ENCODE measurements at regions not wholly inside any gene's neighbourhood (a gene's known extent, or its start where the extent isn't known, plus 50 kb on each side); places are given as distances from the start of the nearest gene placed in this dataset.

- no peak overlapping the region for H3K56ac ChIP-seq (replicated peaks; ENCODE audit: insufficient read length, low read depth, low read length)
- no peaks in the 10 kb centered on the region for H3K4me1 ChIP-seq (replicated peaks in 1 of 4; ENCODE audit: control insufficient read depth in 3 of 4, insufficient read depth in 4 of 4, low read length in 3 of 4)
- H4K8ac ChIP-seq (ENCODE audit: extremely low read depth, insufficient read depth, low read length), result no peak overlapping the region
- H4K20me1 ChIP-seq (replicated peaks in 1 of 2; ENCODE audit: control insufficient read depth in 1 of 2, insufficient read depth in 2 of 2, low read length in 2 of 2), result no peaks in the 10 kb centered on the region
- no peaks in the 10 kb centered on the region for H3K36me3 ChIP-seq (ENCODE audit: control insufficient read depth in 2 of 4, insufficient read depth in 4 of 4, low read length in 3 of 4)
- FAIRE-seq (no peak), DNase-seq (ENCODE audit: low read depth in 1 of 2, low spot score in 2 of 2) (no peak)
- H3K23me2 ChIP-seq (ENCODE audit: low read depth, low read length), result no peaks in the 10 kb centered on the region
- no peak overlapping the region for H2BK20ac ChIP-seq (ENCODE audit: low read length)
- H2BK120ac ChIP-seq (replicated peaks; ENCODE audit: low read depth, low read length), result no peak overlapping the region
- no peaks in the 10 kb centered on the region for H3K27me3 ChIP-seq (replicated peaks in 1 of 4; ENCODE audit: control insufficient read depth in 3 of 4, extremely low read depth in 1 of 4, insufficient read depth in 3 of 4, low read length in 3 of 4)
- ChIA-PET POLR2A (ENCODE audit: partially characterized antibody) (no interaction called here), CTCF (ENCODE audit: partially characterized antibody) (no interaction called here)
- H2BK5ac ChIP-seq (ENCODE audit: low read depth, low read length), result no peak overlapping the region
- H4K91ac ChIP-seq (replicated peaks; ENCODE audit: insufficient read length, low read length), result no peak overlapping the region
- no peak overlapping the region for H3K9ac ChIP-seq (replicated peaks in 1 of 4; ENCODE audit: extremely low read depth in 1 of 4, low read depth in 3 of 4, low read length in 3 of 4)
- no peak overlapping the region for H2BK15ac ChIP-seq (ENCODE audit: low read length)
- no peaks in the 10 kb centered on the region for H3K79me2 ChIP-seq (ENCODE audit: control insufficient read depth in 1 of 2, insufficient read depth in 2 of 2, low read length in 2 of 2)
- no peaks in the 10 kb centered on the region for H3K79me1 ChIP-seq (ENCODE audit: low read depth, low read length)
- no peak overlapping the region for H2AK5ac ChIP-seq (ENCODE audit: low read depth, low read length)
- no peaks in the 10 kb centered on the region for H3K9me3 ChIP-seq (ENCODE audit: insufficient read depth in 2 of 2, low read depth in 1 of 2, low read length in 1 of 2)
- H3K23ac ChIP-seq (ENCODE audit: insufficient read length), result no peak overlapping the region
- H3K18ac ChIP-seq (ENCODE audit: extremely low read depth, low read length), result no peak overlapping the region
- no peak overlapping the region for H2AFZ ChIP-seq (ENCODE audit: low read length)
- no peak overlapping the region for H3K4me2 ChIP-seq (ENCODE audit: insufficient read depth in 1 of 2, low read depth in 2 of 2, low read length in 2 of 2)
- no peak overlapping the region for H2BK12ac ChIP-seq (ENCODE audit: low read depth, low read length)
- H3K14ac ChIP-seq (ENCODE audit: insufficient read length), result no peak overlapping the region
- no peak overlapping the region for H3K27ac ChIP-seq (ENCODE audit: low read depth, low read length)
- WGBS, 2 experiments (ENCODE audit: extremely low coverage in 1 of 2, insufficient coverage in 1 of 2, insufficient read length in 1 of 2, insufficient replicate concordance in 2 of 2, low coverage in 1 of 2, low lambda C conversion rate in 2 of 2, missing lambda C conversion rate in 1 of 2), result 65% methylated on average over 1 of the region's 1 CpG; no CpG with 5 or more reads in 1 of the 2 experiments
- no peak overlapping the region for H3K4ac ChIP-seq (replicated peaks; ENCODE audit: insufficient read length, low read depth, low read length)
- H3K4me3 ChIP-seq (ENCODE audit: extremely low read depth in 1 of 4, insufficient read depth in 2 of 4, low read depth in 3 of 4, low read length in 4 of 4), result no peak overlapping the region
- no peak overlapping the region for H4K5ac ChIP-seq (ENCODE audit: insufficient read length, low read depth, low read length)
- TF ChIP-seq SRF (IDR thresholded peaks at IDR 0.05; ENCODE audit: low read depth, low read length) (no peak), POLR2A (IDR thresholded peaks at IDR 0.05; ENCODE audit: control extremely low read depth in 1 of 2, low read depth in 2 of 2, low read length in 2 of 2) (no peak)
Observed at GRCh38 chr3:87044409-87044808, 53.5 kb upstream of the VGLL3 start.

Data from H1 (cell line).